Ishikawa (cell line): ENCODE measurements at regions not wholly inside any gene's neighbourhood (a gene's known extent, or its start where the extent isn't known, plus 50 kb on each side); places are given as distances from the start of the nearest gene placed in this dataset.

ENCODE experiments used
- CEBPB ChIP-seq: IDR thresholded peaks from 2 replicates; pipeline ENCODE4 v1.6.1; 2012
- TAF1 ChIP-seq: IDR thresholded peaks from 2 replicates; pipeline ENCODE4 v1.6.1; 2012; ENCODE audit warnings: low read depth, mild to moderate bottlenecking
- TF ChIP-seq, protein P1 (sequence below): IDR thresholded peaks from 2 replicates; pipeline ENCODE4 v1.6.1; 2012

DNA sequence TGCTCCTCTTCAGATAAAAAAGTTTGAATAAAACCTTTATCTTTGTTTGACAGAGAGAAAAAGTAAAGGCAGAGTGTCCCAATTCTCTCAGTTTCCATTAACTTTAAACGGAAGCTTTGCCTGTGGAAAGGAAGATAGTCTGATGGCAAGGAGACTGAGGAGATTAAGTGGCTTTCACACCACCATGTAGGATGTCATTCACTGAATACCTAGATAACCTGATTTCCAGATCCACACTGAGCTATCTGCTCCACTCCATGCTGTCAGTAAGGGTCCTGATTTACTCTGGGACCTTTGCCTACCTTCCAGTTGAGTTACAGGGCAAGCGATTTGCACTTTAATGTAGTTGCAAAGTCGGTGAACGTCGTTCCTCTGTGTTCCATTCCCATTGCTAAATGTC lies 233.4 kb upstream of the TBL1XR1 start:
- TF ChIP-seq, protein P1, sequence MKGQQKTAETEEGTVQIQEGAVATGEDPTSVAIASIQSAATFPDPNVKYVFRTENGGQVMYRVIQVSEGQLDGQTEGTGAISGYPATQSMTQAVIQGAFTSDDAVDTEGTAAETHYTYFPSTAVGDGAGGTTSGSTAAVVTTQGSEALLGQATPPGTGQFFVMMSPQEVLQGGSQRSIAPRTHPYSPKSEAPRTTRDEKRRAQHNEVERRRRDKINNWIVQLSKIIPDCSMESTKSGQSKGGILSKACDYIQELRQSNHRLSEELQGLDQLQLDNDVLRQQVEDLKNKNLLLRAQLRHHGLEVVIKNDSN = no peak
- TF ChIP-seq TAF1 (no peak), CEBPB (no peak)
